Esophagus squamous epithelium (tissue), 4 donors: ENCODE measurements at regions not wholly inside any gene's neighbourhood (a gene's known extent, or its start where the extent isn't known, plus 50 kb on each side); places are given as distances from the start of the nearest gene placed in this dataset.

Source experiments
- CTCF ChIP-seq, 6 experiments: fragments of 450-650 bp in 4 of 6; fragments of 200-600 bp in 2 of 6; sonication (generic) in 2 of 6; IDR thresholded peaks; one replicate each; pipeline ENCODE4 v1.5.1; 2016 to 2019; ENCODE audit warnings: antibody characterized with exemption in 6 of 6, mild to moderate bottlenecking in 4 of 6, moderate library complexity in 4 of 6
- POLR2A ChIP-seq, 4 donors: fragments of 450-650 bp; IDR thresholded peaks; one replicate each; pipeline ENCODE4 v1.6.1; 2017; ENCODE audit warnings: antibody characterized with exemption in 4 of 4, mild to moderate bottlenecking in 4 of 4, moderate library complexity in 3 of 4

GRCh38 chr2:79388024-79388423 is 124.8 kb upstream of the CTNNA2 start:
- TF ChIP-seq CTCF (IDR thresholded peaks at IDR 0.05) (no peak), POLR2A (IDR thresholded peaks at IDR 0.05) (no peak)
